Spleen (tissue), 7 donors: ENCODE measurements at regions not wholly inside any gene's neighbourhood (a gene's known extent, or its start where the extent isn't known, plus 50 kb on each side); places are given as distances from the start of the nearest gene placed in this dataset.

Experiments
- CTCF ChIP-seq, 11 experiments: fragments of 200-600 bp in 7 of 11; fragments of 450-650 bp in 4 of 11; sonication (generic) in 4 of 11; IDR thresholded peaks in 8 of 11; conservative IDR thresholded peaks in 3 of 11; 1 replicate in 7 of 11; 2 replicates in 4 of 11; pipeline versions ENCODE4 v1.4.0 to v1.8.0; 2016 to 2021; ENCODE audit warnings: antibody characterized with exemption in 11 of 11, inconsistent platforms in 4 of 11, mild to moderate bottlenecking in 1 of 11
- POLR2A ChIP-seq, 3 donors: fragments of 450-650 bp; IDR thresholded peaks; one replicate each; pipeline ENCODE4 v1.5.1; 2017; ENCODE audit warnings: antibody characterized with exemption in 3 of 3, mild to moderate bottlenecking in 1 of 3
- POLR2AphosphoS5 ChIP-seq, 3 donors: sonication (generic); formaldehyde crosslinking; IDR thresholded peaks; one replicate each; pipeline ENCODE4 v1.5.1; 2017; ENCODE audit warnings: antibody characterized with exemption in 3 of 3
- donor health status: DM: no; HTN: no; CAD: no; lungs with moderate emphysema.
- donor health status: DM: no; HTN: no; CAD: no.
- donor health status: DM: no; HTN: no; CAD: no.

- TF ChIP-seq CTCF (IDR thresholded peaks at IDR 0.05 in 8 of 11, conservative IDR thresholded peaks at IDR 0.05 in 3 of 11): no peak
- TF ChIP-seq POLR2AphosphoS5 (IDR thresholded peaks at IDR 0.05): no peak
- TF ChIP-seq POLR2A (IDR thresholded peaks at IDR 0.05): no peak
Measured at GRCh38 chr11:87724358-87724757, 450.9 kb downstream of the RAB38 start.
